ENCODE measurements at regions not wholly inside any gene's neighbourhood (a gene's known extent, or its start where the extent isn't known, plus 50 kb on each side); places are given as distances from the start of the nearest gene placed in this dataset.

DNA sequence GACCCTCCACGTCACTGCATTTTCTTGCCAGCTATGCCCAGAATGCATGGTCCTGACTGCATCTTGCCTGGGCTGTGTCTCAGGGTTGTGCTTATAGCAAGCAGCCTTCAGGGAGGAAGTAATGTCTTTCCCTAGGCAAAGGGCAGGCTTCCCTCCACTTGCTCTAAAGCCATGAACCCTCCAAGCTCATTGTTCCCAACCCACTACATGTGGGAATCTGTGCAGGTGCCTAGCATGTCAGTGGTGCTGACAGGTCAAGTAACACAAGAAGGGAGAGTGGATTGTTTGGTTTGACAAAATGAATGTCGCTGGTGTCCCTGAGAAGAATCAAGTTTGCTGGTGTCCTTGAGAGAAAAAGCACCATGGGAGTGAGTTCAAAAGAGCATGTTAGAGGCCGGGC, 53.9 kb upstream of the UCN3 start:
- DNase-seq: no peak

DNA sequence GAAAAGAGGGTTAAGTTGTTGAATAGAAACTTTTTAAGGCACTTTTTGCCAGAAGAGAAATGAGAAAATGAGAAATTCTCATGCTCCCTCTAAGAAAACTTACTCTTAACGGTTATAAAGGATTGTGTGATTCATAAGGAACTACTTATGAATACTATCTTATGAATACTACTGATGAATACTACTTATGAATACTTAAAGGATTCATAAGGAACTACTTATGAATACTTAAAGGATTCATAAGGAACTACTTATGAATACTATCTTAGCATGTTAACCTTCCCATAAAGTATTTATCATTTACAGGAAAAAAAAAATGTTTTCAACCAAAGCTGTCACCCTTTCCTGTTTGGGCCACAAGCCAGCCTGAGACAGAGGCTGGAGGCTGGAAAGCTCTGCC, 53.1 kb upstream of the UCN3 start:
- no peak for DNase-seq

DNA sequence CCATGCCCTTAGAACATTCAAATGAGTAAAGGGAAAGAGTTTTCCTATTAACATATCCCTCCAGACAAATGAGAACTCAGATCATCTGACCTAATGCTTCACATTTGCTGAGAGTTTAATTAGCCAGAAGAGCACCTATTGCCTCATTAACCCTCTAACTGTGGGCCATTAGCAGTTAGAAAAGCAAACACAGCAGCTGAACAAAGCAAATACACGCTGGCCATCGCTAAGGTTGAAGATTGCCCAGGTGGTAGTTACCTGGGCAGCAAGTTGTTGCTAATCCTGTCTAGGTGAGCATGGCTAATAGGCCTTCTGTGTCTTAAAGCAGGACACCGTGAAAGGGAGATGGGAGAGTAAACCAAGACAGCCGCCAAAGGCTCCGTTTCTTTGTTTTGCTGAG, 49.9 kb upstream of the UCN3 start:
- DNase-seq: no peak
